K562 (cell line): ENCODE measurements at regions not wholly inside any gene's neighbourhood (a gene's known extent, or its start where the extent isn't known, plus 50 kb on each side); places are given as distances from the start of the nearest gene placed in this dataset.

ENCODE experiments used
- ATAC-seq: fragments of 200-7000 bp; cut with Tn5 transposase; 3 replicates; pipeline ENCODE4 v1.9.1; 2020; ENCODE audit warnings: moderate library complexity
- BruUV-seq: library from RNA; stranded (reverse); fragments of 400-500 nt; replicated peaks from 2 replicates; lab custom pipeline; 2021; lab: Mats Ljungman, UMichigan
- CTCF ChIA-PET: fragments of 300-600 bp; formaldehyde crosslinking; extraction: SDS; loops from one replicate; lab custom pipeline; 2021; ENCODE audit warnings: low intra/inter-chr PET ratio; lab: Yijun Ruan, JAX
- POLR2A ChIA-PET: fragments of 300-600, 350-650 bp; sonication (Branson Sonifier 250); formaldehyde crosslinking; extraction: SDS; loops from one replicate; lab custom pipeline; 2021; ENCODE audit warnings: antibody characterized with exemption, inconsistent platforms; lab: Yijun Ruan, JAX
- DNase-seq, 4 experiments: peaks; one replicate each; pipeline versions ENCODE4 v3.0.0 to v3.0.0-alpha.2; 2011 to 2018; ENCODE audit warnings: low spot score in 3 of 4, mixed read lengths in 3 of 4; ENCODE audit errors: extremely low read depth in 1 of 4
- FAIRE-seq: peaks from 2 replicates; lab custom pipeline; 2011; peaks lifted over from hg19 to GRCh38; lab: Jason Lieb, UNC
- H2AFZ ChIP-seq: 2 replicates; pipeline ENCODE4 v1.6.0; 2011; ENCODE audit warnings: low read depth, low read length, control low read depth, inconsistent platforms
- H3K27ac ChIP-seq: fragments of 200-600 bp; 3 replicates; pipeline ENCODE4 v1.8.0; 2011; ENCODE audit warnings: low read depth, mild to moderate bottlenecking, control low read depth, inconsistent platforms, low read length, moderate library complexity, mixed read lengths; ENCODE audit errors: extremely low read depth
- H3K27me3 ChIP-seq, 2 experiments: fragments of 300-600 bp in 1 of 2; 2 replicates in 1 of 2; 3 replicates in 1 of 2; pipeline versions ENCODE4 v1.6.0 to v1.8.0; 2011; ENCODE audit warnings: inconsistent platforms in 2 of 2, low read length in 2 of 2, mild to moderate bottlenecking in 1 of 2, mixed read lengths in 1 of 2, moderate library complexity in 1 of 2; ENCODE audit not compliant: control insufficient read depth in 2 of 2, insufficient read depth in 2 of 2
- H3K36me3 ChIP-seq: fragments of 300-600 bp; 3 replicates; pipeline ENCODE4 v1.8.0; 2011; ENCODE audit warnings: mild to moderate bottlenecking, low read length, inconsistent platforms; ENCODE audit not compliant: control insufficient read depth, insufficient read depth
- H3K4me1 ChIP-seq, 2 experiments: fragments of 200-600 bp in 1 of 2; replicated peaks in 1 of 2; 2 replicates in 1 of 2; 3 replicates in 1 of 2; pipeline versions ENCODE4 v1.5.1 to v1.8.0; 2011; ENCODE audit warnings: inconsistent platforms in 2 of 2, low read length in 2 of 2, mild to moderate bottlenecking in 1 of 2, mixed read lengths in 1 of 2, moderate library complexity in 1 of 2; ENCODE audit not compliant: control insufficient read depth in 2 of 2, insufficient read depth in 2 of 2
- H3K4me2 ChIP-seq: 2 replicates; pipeline ENCODE4 v1.6.1; 2011; ENCODE audit warnings: low read length, control low read depth, inconsistent platforms, mixed read lengths; ENCODE audit not compliant: insufficient read depth
- H3K4me3 ChIP-seq: fragments of 200-600 bp; sonication (generic), shearing (Covaris generic); 2 replicates; pipeline ENCODE4 v1.5.1; 2016; ENCODE audit warnings: control low read depth, inconsistent platforms
- H3K79me2 ChIP-seq: fragments of 200-600 bp; 3 replicates; pipeline ENCODE4 v1.8.0; 2011; ENCODE audit warnings: low read length, inconsistent platforms; ENCODE audit not compliant: control insufficient read depth, insufficient read depth
- H3K9ac ChIP-seq, 2 experiments: 2 replicates each; pipeline versions ENCODE4 v1.6.0 to v1.6.1; 2011; ENCODE audit warnings: low read depth in 2 of 2, low read length in 2 of 2, control low read depth in 1 of 2, inconsistent platforms in 1 of 2, mild to moderate bottlenecking in 1 of 2, mixed read lengths in 1 of 2; ENCODE audit not compliant: insufficient read depth in 1 of 2
- H3K9me1 ChIP-seq: one replicate; pipeline ENCODE4 v1.6.0; 2011; ENCODE audit warnings: inconsistent platforms, mild to moderate bottlenecking, low read length, moderate library complexity; ENCODE audit not compliant: control insufficient read depth, insufficient read depth
- H3K9me3 ChIP-seq: replicated peaks from 2 replicates; pipeline ENCODE4 v1.5.1; 2011; ENCODE audit warnings: low read depth, low read length, inconsistent platforms; ENCODE audit not compliant: control insufficient read depth, insufficient read depth
- H4K20me1 ChIP-seq: replicated peaks from 2 replicates; pipeline ENCODE4 v1.6.1; 2011; ENCODE audit warnings: low read length, inconsistent platforms, mixed read lengths; ENCODE audit not compliant: control insufficient read depth, insufficient read depth
- GTF2A2 ChIP-seq: IDR thresholded peaks from 2 replicates; pipeline ENCODE4 v1.6.1; 2016; ENCODE audit warnings: mild to moderate bottlenecking, missing genetic modification characterization, missing compliant biosample characterization
- NFRKB ChIP-seq: fragments of 450-650 bp; IDR thresholded peaks from 2 replicates; pipeline ENCODE4 v1.6.1; 2016; ENCODE audit warnings: low read depth
- NFXL1 ChIP-seq: fragments of 450-650 bp; formaldehyde crosslinking; IDR thresholded peaks from 2 replicates; pipeline ENCODE4 v1.4.0; 2021; ENCODE audit warnings: mild to moderate bottlenecking
- PHB ChIP-seq: fragments of 250-450 bp; sonication (Bioruptor Pico); IDR thresholded peaks from 2 replicates; pipeline ENCODE4 v1.5.0; 2021
- PURB ChIP-seq: sonication (generic); formaldehyde crosslinking; IDR thresholded peaks from 2 replicates; pipeline ENCODE4 v1.9.0; 2021; ENCODE audit warnings: low read depth, mild to moderate bottlenecking, missing genetic modification reagents
- SAP30 ChIP-seq: fragments of 200-600 bp; sonication (generic); IDR thresholded peaks from 2 replicates; pipeline ENCODE4 v1.6.1; 2012; ENCODE audit warnings: borderline replicate concordance, low read depth, mild to moderate bottlenecking, moderate library complexity, low read length, control low read depth, inconsistent platforms; ENCODE audit not compliant: insufficient read depth, poor library complexity, severe bottlenecking
- THRAP3 ChIP-seq: fragments of 450-650 bp; IDR thresholded peaks from 2 replicates; pipeline ENCODE4 v1.6.1; 2016; ENCODE audit warnings: mild to moderate bottlenecking, inconsistent platforms, borderline replicate concordance
- ZNF121 ChIP-seq: sonication (generic); formaldehyde crosslinking; conservative IDR thresholded peaks from 2 replicates; pipeline ENCODE4 v1.8.0; 2022; ENCODE audit warnings: missing genetic modification reagents
- ZNF764 ChIP-seq: fragments of 250-450 bp; sonication (Bioruptor Pico); IDR thresholded peaks from 2 replicates; pipeline ENCODE4 v1.4.0; 2020; ENCODE audit warnings: low read depth, mild to moderate bottlenecking, moderate library complexity
- WGBS: fragments of 100-300 bp; shearing (Covaris generic); methylation state at CpG from one replicate; pipeline ENCODE4 v1.1.6; 2016; ENCODE audit warnings: low coverage, mixed read lengths; ENCODE audit not compliant: insufficient coverage; ENCODE audit errors: missing lambda C conversion rate; 5-methylcytosine and 5-hydroxymethylcytosine counted together
- in situ Hi-C: fragments of 300-500 bp; cut with MboI; formaldehyde crosslinking; loops from 4 replicates; pipeline ENCODE4 v1.15.0; 2018; ENCODE audit warnings: inconsistent platforms, mixed read lengths
- intact Hi-C: fragments of 100-400 bp; cut with micrococcal nuclease; formaldehyde crosslinking; loops from 2 replicates; pipeline ENCODE4 v1.14.2; 2022

DNA sequence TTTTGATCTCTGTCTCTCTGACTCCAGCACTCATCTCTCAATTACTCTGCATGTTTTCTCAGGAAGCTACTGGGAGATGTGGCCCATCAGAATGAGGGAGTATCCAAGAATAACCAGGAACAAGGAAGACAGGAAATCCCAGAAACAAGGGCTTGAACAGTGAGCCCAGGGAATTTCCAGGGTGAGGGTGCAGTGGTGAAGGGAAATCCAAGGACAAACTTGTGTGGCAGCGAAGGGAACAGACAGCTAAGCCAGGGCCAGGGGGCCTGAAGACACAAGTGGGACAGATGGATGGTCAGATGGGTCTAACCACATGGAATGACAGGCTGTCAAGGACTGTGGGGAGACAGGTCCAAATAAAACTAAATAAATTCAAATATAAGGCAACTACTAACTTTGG lies 121.8 kb upstream of the ERRFI1 start:
- TF ChIP-seq GTF2A2 (no peak), ZNF764 (CRISPR knock-in tag) (no peak), NFXL1 (CRISPR knock-in tag) (no peak), NFRKB (no peak), PURB (no peak), SAP30 (no peak)
- H3K4me2 ChIP-seq = no peak overlapping the region
- ChIA-PET POLR2A (no interaction called here), CTCF (no interaction called here)
- no peaks in the 10 kb centered on the region for H3K9me1 ChIP-seq
- no peak overlapping the region for H3K9ac ChIP-seq
- WGBS = 0% methylated on average over 1 of the region's 1 CpG
- FAIRE-seq (no peak), ATAC-seq (no peak), DNase-seq (no peak)
- intact Hi-C loops = loop anchor here (10.0 kb wide), 2 partner anchors 103 to 167 kb away; partner anchors contain the start of gene SLC45A1
- H3K9me3 ChIP-seq = 0 out of 2 replicates have a peak, but pooled peaks cover 2% of the 10 kb centered on the region
- no peaks in the 10 kb centered on the region for H3K36me3 ChIP-seq
- BruUV-seq = no TSS peak
- H3K4me1 ChIP-seq = no peaks in the 10 kb centered on the region
- in situ Hi-C loops = no loop called here
- no peak overlapping the region for H3K27ac ChIP-seq
- H3K27me3 ChIP-seq = peaks cover 56 to 81% of the 10 kb centered on the region in 2 experiments
- no peak overlapping the region for H3K4me3 ChIP-seq
- H4K20me1 ChIP-seq = no peaks in the 10 kb centered on the region
- no peak overlapping the region for H2AFZ ChIP-seq
- H3K79me2 ChIP-seq = no peaks in the 10 kb centered on the region

DNA sequence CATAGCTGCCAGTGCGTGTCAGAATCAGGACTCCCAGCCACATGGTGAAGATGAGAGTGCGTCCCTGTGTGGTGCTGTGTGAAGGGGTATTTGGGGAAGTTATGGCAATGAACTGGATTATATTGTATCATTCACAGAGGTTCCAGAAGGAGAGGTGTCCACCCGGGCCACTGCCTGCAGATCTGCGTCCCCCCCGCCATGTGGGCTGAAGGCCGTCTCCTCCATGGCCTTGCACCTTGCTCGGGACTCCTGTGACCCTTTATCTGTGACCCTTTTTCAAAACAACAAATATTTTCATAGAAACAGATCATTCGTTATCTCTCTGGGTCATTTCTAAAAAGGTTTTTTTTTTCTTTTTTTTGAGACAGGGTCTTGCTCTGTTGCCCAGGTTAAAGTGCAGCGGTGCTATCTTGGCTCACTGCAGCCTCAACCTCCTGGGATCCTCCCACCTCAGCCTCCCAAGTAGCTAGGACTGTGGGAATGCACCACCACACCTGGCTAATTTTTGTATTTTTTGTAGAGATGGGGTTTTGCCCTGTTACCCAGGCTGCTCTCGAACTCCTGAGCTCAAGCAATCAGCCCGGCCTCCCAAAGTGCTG lies 120.2 kb upstream of the ERRFI1 start:
- intact Hi-C loops = loop anchor here (10.0 kb wide), 2 partner anchors 102 to 168 kb away; partner anchors contain the start of gene SLC45A1
- no peak overlapping the region for H3K9ac ChIP-seq
- H3K36me3 ChIP-seq = no peaks in the 10 kb centered on the region
- no peak for TF ChIP-seq THRAP3
- no peak for TF ChIP-seq PHB (CRISPR knock-in tag)
- 0 out of 2 replicates have a peak, but pooled peaks have one; percentile 24 for TF ChIP-seq ZNF121 (CRISPR knock-in tag)
- TF ChIP-seq, all 486 proteins: peak for 1
- no peak for ATAC-seq
- no peak overlapping the region for H3K4me2 ChIP-seq
- BruUV-seq = no TSS peak
- H4K20me1 ChIP-seq = no peaks in the 10 kb centered on the region
- no peak for DNase-seq
- in situ Hi-C loops = no loop called here
- no peaks in the 10 kb centered on the region for H3K9me1 ChIP-seq
- H3K4me3 ChIP-seq = no peak overlapping the region
- WGBS = 4% methylated on average over 11 of the region's 11 CpGs
- FAIRE-seq = no peak
- CTCF ChIA-PET = no interaction called here
- no peak overlapping the region for H2AFZ ChIP-seq
- no peaks in the 10 kb centered on the region for H3K9me3 ChIP-seq
- H3K27me3 ChIP-seq = peaks cover 49 to 68% of the 10 kb centered on the region in 2 experiments
- no peaks in the 10 kb centered on the region for H3K4me1 ChIP-seq
- H3K79me2 ChIP-seq = no peaks in the 10 kb centered on the region
- no peak overlapping the region for H3K27ac ChIP-seq
- POLR2A ChIA-PET = interaction anchor here (0.6 to 1.6 kb wide), 3 partner anchors 9 to 21 kb away, joined by 3 to 4 read pairs (median 4); no protein-coding TSS in a partner anchor
